ENCODE measurements at regions not wholly inside any gene's neighbourhood (a gene's known extent, or its start where the extent isn't known, plus 50 kb on each side); places are given as distances from the start of the nearest gene placed in this dataset.
"Not testable (repeated sequence)": the region's sequence is repeated elsewhere in the genome, so short reads cannot be mapped to it uniquely, and the experiment has no call there.

DNA sequence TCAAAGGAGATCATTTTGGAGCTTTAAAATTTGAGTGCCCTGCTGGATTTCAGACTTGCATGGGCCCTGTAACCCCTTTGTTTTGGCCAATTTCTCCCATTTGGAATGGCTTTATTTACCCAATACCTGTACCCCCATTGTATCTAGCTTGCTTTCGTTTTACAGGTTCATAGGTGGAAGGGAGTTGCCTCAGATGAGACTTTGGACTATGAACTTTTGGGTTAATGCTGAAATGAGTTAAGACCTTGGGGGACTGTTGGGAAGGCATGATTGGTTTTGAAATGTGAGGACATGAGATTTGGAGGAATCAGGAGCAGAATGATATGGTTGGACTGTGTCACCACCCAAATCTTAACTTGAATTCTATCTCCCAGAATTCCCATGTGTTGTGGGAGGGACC, 250.6 kb downstream of the MFSD1 start:
- DNase-seq: not testable (repeated sequence)

GRCh38 chr3:159057621-159058020, 255.8 kb downstream of the MFSD1 start:
- DNase-seq: no peak

DNA sequence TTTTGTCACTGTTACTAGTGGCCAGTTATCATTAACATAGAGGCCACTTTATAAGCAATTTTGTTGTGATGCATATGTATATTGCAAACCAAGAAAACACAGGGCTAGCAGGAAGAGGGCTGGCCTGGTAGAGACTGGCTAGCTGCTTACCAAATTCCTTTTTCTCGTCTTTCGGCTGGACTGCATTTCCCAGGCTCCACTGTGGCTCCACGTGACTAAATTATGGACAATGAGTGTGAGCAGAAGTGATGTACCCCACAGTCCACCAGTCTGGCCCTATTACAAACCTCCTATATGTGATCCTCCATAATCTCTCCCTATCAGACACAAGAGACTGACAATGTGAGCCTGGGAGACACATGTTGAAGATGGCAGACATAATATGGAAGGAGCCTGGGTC, 257.0 kb downstream of the MFSD1 start:
- DNase-seq: no peak

GRCh38 chr3:159059395-159059794, 257.5 kb downstream of the MFSD1 start:
- no peak for DNase-seq

GRCh38 chr3:159062734-159063410, 261.0 kb downstream of the MFSD1 start:
- no peak for DNase-seq

DNA sequence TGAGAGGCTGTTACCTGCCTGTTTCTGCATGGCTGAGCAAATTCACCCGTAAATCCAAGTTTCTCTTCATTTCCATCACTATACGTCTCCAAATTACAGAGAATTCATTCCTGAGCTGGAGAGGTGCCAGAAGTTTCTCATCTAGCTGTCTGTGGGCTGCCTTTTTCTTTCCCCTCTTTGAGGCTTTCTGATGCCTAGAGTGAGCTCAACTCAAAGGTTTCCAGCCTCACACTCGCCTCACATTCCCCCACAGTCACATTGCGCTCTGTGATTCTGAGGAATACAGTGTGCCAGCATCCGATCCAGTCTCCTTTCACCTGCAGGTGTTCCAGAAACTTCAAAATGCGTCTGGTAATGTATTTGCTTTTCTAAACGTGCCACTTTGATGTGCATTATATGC, 267.2 kb downstream of the MFSD1 start, which contains the start of gene IQCJ:
TSS of gene IQCJ (plus strand) at position 229 of the 400 bp plus-strand sequence.
- DNase-seq: no peak

DNA sequence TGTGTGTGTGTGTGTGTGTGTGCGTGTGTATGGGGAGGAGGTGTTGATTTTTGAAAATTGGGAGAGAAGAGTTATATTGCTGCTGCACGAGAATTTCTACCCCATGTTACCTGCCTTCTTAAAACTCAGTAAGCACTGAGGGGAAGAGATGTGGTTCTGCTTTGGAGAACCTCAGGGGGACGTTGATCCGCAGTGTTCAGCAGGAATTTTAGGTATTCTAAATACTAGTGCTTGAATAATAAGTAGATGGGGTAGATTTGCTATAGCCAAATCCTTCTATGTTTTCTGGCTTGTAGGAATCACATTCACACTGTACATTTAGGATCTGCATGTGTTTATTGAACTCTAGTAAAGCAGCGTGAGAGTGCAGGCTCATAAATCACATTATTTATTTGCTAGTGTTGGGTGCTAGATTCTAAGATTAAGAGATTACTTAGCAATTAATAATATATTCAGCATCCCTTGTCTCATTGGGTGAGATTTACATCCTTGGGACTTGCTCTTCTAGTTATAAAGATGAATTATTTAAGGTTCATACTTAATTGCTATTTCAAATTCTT, 268.1 kb downstream of the MFSD1 start:
- DNase-seq: no peak

- no peak for DNase-seq
Observed at GRCh38 chr3:159074756-159075701, 273.2 kb downstream of the MFSD1 start.

DNA sequence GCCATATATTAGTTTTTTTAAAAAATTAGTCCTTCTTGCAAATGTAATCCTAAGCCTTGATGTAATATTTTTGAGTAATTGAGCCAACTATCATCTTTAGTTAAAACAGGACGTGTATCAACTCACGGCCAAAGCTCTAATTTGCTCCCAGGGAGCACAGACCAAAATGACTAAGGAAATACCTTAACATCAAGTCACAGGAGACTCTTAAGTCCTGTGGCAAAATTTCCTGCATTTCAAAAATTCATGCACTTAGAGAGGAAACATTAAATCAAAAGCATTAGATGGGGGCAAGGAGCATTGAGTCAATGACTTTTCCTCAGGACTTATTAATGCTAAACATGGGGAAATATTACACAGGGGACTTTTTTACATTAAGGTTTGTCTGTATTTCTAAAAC, 276.0 kb downstream of the MFSD1 start:
- DNase-seq: no peak

DNA sequence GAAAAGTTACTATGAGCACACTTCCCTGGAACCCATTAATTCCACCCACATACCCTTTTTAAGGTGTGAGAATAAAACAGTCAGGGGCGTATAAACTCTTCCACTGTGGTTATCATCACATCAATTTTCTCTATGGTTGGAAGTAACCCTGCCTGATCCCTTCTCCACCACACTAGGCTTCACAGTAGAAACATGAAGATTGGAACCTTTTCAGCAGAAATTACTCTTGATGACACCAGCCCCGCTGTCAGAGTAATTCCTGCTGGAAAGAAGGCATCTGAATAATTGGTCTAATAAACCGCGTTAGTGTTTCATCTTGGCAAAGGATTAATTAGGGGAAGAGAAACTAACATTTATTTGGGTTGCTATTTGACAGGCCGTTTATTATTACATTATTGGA, 278.4 kb downstream of the MFSD1 start:
- no peak for DNase-seq

GRCh38 chr3:159080821-159081220, 279.0 kb downstream of the MFSD1 start:
- no peak for DNase-seq

- DNase-seq: no peak
Observed at GRCh38 chr3:159082519-159082918, 280.7 kb downstream of the MFSD1 start.

- no peak for DNase-seq
Observed at GRCh38 chr3:159091936-159092335, 290.1 kb downstream of the MFSD1 start.

GRCh38 chr3:159102001-159102400, 300.1 kb downstream of the MFSD1 start:
- DNase-seq: no peak

DNA sequence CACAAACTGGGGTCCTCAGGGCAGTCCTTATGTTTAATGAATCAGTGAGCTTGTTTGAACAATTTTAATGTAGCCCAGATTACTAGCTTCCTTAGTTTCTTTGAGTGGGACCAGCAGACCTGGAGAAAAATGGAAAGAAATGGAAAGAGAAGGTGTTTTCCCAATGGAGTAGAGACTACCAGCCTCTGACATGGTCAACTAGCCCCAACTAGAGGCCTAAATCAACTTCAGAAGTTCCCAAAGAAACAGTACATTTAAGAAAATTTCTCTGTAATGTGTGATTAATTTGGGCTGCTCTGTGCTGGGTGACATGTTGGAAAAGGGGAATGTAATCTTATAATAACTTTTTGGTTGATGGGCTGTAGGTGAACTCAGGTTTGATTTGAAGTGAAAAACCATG, 310.9 kb downstream of the MFSD1 start:
- DNase-seq: no peak

- DNase-seq: no peak
Observed at GRCh38 chr3:159113221-159113875, 311.5 kb downstream of the MFSD1 start.

DNA sequence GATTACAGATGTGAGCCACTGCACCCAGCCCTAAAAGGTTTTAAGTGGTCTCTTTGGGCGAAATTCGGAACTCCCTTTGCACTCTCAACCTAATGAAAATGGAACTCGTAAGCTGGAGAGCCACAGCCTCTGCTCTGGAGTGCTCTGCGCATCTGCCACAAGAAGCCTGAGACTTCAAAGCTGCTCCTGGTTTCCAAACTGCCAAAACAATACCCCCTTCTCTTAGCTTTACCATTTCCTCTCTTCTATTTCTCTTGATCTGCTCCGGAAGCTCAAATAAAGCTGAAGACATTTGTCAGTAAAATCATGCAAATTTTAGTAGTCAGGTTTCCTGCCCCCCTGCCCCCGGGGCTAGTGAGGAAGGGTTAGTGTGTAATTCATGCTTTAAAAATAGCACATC, 312.7 kb downstream of the MFSD1 start:
- no peak for DNase-seq

- DNase-seq: no peak
Observed at GRCh38 chr3:159123877-159124276, 322.0 kb downstream of the MFSD1 start.

DNA sequence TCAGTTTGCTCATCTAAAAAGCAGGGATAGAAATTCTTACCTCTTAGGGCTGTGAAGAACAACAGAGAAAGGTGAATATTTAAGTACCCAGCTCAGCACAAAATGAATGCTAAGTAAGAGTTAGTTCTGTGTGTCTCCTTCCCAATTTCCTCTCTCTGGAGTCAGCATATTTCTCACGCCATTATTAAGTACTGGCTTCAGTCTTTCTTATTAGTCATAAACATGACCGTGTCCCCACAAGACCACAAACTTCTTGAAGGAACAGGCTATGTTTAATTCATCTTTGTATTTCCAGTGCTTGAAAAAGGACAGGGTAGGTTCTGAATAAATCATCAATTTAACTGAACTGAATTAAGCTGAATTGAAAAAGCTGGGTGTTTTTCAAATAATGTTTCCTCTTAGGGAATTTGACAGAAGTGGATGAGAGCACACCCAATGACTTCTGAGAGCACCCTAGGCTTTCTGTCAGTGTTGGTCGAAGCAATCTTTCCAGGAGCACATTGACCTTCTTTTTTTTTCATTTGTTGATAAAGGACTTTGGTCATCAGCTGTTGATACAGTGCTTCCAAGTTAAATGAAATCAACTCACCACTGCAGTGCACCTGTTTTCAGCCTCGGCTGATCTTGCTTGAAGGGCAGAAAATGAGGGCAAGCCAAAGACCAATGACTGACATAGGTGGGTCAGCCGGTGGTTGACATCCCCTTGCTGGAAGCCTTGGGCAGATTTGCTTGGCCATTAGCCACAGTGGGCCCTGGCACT, 324.6 kb downstream of the MFSD1 start:
- no peak for DNase-seq

GRCh38 chr3:159127021-159127392, 325.2 kb downstream of the MFSD1 start:
- DNase-seq: no peak

DNA sequence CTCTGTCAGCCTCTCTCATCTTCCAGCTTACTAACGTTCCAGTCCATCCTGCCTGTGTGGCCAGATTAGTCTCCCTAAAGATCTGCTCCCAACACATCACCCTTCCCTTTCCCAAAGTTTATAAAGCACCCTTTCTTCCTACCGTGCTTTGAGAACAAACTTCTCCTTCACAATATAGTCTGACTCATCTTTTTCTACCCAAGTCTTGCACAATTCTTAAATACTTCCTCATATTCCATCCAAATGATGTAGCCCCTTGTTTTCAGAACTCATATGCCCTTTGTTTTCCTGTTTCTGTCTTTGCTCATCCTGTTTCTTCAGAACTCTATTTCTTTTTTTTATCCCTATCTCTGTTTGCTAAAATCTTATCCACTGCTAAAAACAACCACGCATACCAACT, 326.8 kb downstream of the MFSD1 start:
- DNase-seq: no peak

DNA sequence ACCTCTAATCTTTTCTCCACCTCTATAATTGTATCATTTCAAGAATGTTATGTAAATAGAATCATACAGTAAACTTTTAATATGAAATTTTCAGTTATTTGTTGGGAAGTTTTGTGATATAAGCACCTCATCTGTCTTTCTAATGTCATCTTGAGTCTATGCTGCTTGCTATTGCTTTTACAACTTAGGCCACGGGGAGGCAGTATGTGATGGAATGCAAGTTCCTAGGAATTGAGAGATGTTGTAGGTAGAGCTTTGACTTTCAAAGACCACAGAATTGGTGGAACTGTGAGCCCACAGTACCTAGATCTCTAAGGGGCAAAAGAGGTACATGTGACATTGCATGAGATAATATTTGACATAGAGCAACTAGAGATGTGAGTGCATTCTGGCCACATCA, 328.3 kb downstream of the MFSD1 start:
- DNase-seq: no peak

- DNase-seq: no peak
Observed at GRCh38 chr3:159131376-159131775, 329.5 kb downstream of the MFSD1 start.

All from NCI-H1436 (cell line).